ENCODE measurements at regions not wholly inside any gene's neighbourhood (a gene's known extent, or its start where the extent isn't known, plus 50 kb on each side); places are given as distances from the start of the nearest gene placed in this dataset.

DNA sequence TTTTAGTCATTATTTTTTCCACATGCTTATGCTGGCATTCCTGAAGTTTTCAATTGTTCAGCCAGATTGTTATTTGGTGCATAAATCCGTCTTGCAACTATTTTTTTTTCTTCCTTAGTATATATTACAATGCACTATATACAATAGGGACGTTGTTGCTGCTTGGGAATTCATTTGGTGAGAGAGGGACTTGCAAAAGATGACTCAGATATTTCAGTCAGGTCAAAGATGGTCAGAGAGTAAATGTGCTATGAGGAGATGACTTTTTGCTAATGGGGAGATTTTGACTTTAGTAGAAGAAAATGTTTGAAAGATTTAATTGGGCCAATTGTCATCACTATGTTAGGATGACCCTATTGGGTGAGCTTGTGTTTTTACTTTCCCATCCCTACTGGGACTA is 348.4 kb upstream of the MTPN start:
- no peak overlapping the region for H3K9ac ChIP-seq (ENCODE audit: low read length)
- no peak for TF ChIP-seq CTCF (IDR thresholded peaks at IDR 0.05; ENCODE audit: insufficient read depth, low read length, poor library complexity, severe bottlenecking)
- TF ChIP-seq EZH2phosphoT487 (conservative IDR thresholded peaks at IDR 0.05; ENCODE audit: low read length): no peak
- H3K9me3 ChIP-seq (ENCODE audit: insufficient read depth, low read length): no peaks in the 10 kb centered on the region; the same call in 1 of the 2 replicates
- H3F3A ChIP-seq (ENCODE audit: insufficient read depth): no peaks in the 10 kb centered on the region
- H3K79me2 ChIP-seq (ENCODE audit: insufficient read depth, low read length): no peaks in the 10 kb centered on the region
- H3K36me3 ChIP-seq (ENCODE audit: low read length): no peaks in the 10 kb centered on the region
- H3K9me2 ChIP-seq (replicated peaks; ENCODE audit: insufficient read depth, low read length): no peaks in the 10 kb centered on the region
- H3K4me3 ChIP-seq (ENCODE audit: insufficient read depth, low read length, poor library complexity, severe bottlenecking): no peak overlapping the region
- no peak overlapping the region for H2AFZ ChIP-seq (ENCODE audit: low read depth, low read length, severe bottlenecking)
- no peaks in the 10 kb centered on the region for H4K20me1 ChIP-seq (ENCODE audit: low read depth, low read length)
- no peak overlapping the region for H3K27ac ChIP-seq (ENCODE audit: low read depth, low read length)
- no peak overlapping the region for H3K4me2 ChIP-seq (ENCODE audit: low read depth, low read length, poor library complexity, severe bottlenecking)
- H3K27me3 ChIP-seq (ENCODE audit: low read length): no peaks in the 10 kb centered on the region

DNA sequence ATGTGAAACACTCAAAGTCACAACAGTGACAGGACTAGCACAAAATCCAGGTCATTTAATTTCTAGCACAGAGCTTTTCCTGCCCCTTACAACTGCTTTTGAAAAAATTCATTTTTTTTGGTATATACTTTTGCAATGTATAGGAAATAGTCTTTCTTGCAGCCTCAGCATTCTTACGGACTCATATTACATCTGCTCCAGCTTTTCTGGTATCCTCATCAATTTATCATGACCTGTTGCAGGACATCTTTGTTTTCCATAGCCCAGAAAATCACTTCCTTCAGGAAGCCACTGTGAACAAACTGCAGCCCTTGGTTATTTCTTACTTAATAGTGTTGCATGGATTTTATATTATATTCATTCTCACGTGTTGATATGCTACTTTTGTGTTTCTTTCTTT is 347.9 kb upstream of the MTPN start:
- H3K9me3 ChIP-seq (ENCODE audit: insufficient read depth, low read length): no peaks in the 10 kb centered on the region; the same call in 1 of the 2 replicates
- no peak overlapping the region for H3K9ac ChIP-seq (ENCODE audit: low read length)
- TF ChIP-seq EZH2phosphoT487 (conservative IDR thresholded peaks at IDR 0.05; ENCODE audit: low read length) (no peak), CTCF (IDR thresholded peaks at IDR 0.05; ENCODE audit: insufficient read depth, low read length, poor library complexity, severe bottlenecking) (no peak)
- H3K4me3 ChIP-seq (ENCODE audit: insufficient read depth, low read length, poor library complexity, severe bottlenecking): no peak overlapping the region
- H3K4me2 ChIP-seq (ENCODE audit: low read depth, low read length, poor library complexity, severe bottlenecking): no peak overlapping the region
- H3K9me2 ChIP-seq (replicated peaks; ENCODE audit: insufficient read depth, low read length): no peaks in the 10 kb centered on the region
- no peaks in the 10 kb centered on the region for H3K79me2 ChIP-seq (ENCODE audit: insufficient read depth, low read length)
- no peak overlapping the region for H3K27ac ChIP-seq (ENCODE audit: low read depth, low read length)
- H3F3A ChIP-seq (ENCODE audit: insufficient read depth): no peaks in the 10 kb centered on the region
- no peak overlapping the region for H2AFZ ChIP-seq (ENCODE audit: low read depth, low read length, severe bottlenecking)
- no peaks in the 10 kb centered on the region for H3K27me3 ChIP-seq (ENCODE audit: low read length)
- no peaks in the 10 kb centered on the region for H4K20me1 ChIP-seq (ENCODE audit: low read depth, low read length)
- H3K36me3 ChIP-seq (ENCODE audit: low read length): no peaks in the 10 kb centered on the region

GRCh38 chr7:136324073-136324704 is 347.0 kb upstream of the MTPN start:
- Histone ChIP-seq H3K9ac (ENCODE audit: low read length) (no peak overlapping the region), H3K4me2 (ENCODE audit: low read depth, low read length, poor library complexity, severe bottlenecking) (no peak overlapping the region), H3K9me2 (replicated peaks; ENCODE audit: insufficient read depth, low read length) (no peaks in the 10 kb centered on the region), H3F3A (ENCODE audit: insufficient read depth) (no peaks in the 10 kb centered on the region), H3K27ac (ENCODE audit: low read depth, low read length) (no peak overlapping the region), H3K79me2 (ENCODE audit: insufficient read depth, low read length) (no peaks in the 10 kb centered on the region), H3K36me3 (ENCODE audit: low read length) (0 out of 2 replicates have a peak, but pooled peaks cover 3% of the 10 kb centered on the region), H3K4me3 (ENCODE audit: insufficient read depth, low read length, poor library complexity, severe bottlenecking) (no peak overlapping the region), H3K9me3 (ENCODE audit: insufficient read depth, low read length) (no peaks in the 10 kb centered on the region; the same call in 1 of the 2 replicates), H3K27me3 (ENCODE audit: low read length) (no peaks in the 10 kb centered on the region), H2AFZ (ENCODE audit: low read depth, low read length, severe bottlenecking) (no peak overlapping the region), H4K20me1 (ENCODE audit: low read depth, low read length) (no peaks in the 10 kb centered on the region)
- TF ChIP-seq CTCF (IDR thresholded peaks at IDR 0.05; ENCODE audit: insufficient read depth, low read length, poor library complexity, severe bottlenecking) (no peak), EZH2phosphoT487 (conservative IDR thresholded peaks at IDR 0.05; ENCODE audit: low read length) (no peak)
